ENCODE measurements at regions not wholly inside any gene's neighbourhood (a gene's known extent, or its start where the extent isn't known, plus 50 kb on each side); places are given as distances from the start of the nearest gene placed in this dataset.

- TF ChIP-seq EZH2 (IDR thresholded peaks at IDR 0.05; ENCODE audit: insufficient read depth, low read length): no peak
- no peak for TF ChIP-seq CTCF (IDR thresholded peaks at IDR 0.05; ENCODE audit: insufficient read depth, low read depth, low read length)
Observed at GRCh38 chr10:90337316-90337715, 520.5 kb downstream of the HTR7 start.
